HG03354 (cell line): ENCODE measurements at regions not wholly inside any gene's neighbourhood (a gene's known extent, or its start where the extent isn't known, plus 50 kb on each side); places are given as distances from the start of the nearest gene placed in this dataset.

Experiments used
- ATAC-seq: cut with Tn5 transposase; IDR thresholded peaks from one replicate; pipeline ENCODE4 v1.9.1; 2021; ENCODE audit warnings: mild to moderate bottlenecking; ENCODE audit not compliant: unreplicated experiment, poor library complexity, severe bottlenecking

DNA sequence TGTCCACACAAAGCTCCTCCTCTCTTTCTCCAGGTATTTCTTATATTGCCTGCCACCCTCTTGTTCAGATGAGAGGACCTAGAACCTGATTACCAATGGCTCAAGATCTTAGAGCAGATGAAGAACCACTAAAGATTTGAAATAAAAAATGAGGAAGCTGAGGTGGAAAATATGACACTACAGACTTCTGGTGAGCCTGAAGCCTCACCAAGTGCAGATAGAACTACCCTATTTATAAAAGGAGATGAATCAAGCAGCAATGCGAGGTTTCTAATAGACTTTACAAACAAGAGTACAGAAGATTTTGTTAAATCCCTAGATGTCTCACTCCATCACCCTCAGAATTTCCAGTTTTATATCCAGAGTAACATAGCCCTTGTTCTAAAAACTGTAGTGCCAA lies 345.8 kb downstream of the TBC1D4 start:
- no peak for ATAC-seq

GRCh38 chr13:75135325-75135825 lies 346.6 kb downstream of the TBC1D4 start:
- no peak for ATAC-seq

DNA sequence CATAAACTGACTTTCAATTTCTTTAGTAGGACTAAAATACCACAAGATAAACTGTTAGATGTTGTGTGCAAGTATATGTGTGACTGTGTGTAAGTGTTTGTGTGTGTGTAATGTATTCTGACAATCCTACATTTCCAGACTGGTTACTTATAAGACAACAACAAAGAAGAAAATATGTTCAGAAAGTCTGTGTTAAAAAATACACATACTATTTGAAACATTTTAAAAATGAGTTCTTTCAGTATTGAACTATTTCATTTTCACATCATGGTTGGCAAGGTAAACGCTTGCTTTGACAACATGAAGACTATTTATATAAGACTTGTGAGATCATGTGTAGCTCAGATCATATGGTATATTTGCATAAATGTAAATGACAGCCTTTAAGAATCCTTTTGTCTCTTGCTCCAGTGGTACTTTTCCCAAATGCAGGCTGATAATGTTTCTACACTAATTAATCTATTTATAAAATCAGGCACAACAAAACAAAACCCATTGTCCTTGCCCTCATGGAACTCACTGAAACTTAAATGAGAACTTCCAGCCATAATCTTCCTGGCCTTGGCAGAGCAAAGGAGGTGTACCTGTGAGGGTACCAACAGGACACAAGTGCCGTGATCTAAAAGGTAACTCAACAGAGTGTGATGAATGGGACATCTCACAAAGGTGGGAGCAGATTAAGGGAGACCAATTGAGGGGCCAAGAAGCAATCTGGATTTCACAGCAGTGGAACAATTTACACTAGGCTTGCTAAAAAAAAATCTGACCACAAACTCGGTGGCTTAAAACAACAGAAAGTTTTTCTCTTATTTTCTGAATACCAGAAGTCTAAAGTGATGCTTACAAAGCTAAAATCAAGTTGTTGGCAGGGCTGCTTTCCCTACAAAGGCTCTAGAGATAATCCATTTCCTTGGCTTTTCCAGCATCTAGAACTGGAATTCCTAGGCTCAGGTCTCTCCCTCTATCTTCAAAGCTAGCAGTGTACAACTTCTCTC lies 349.0 kb downstream of the TBC1D4 start:
- no peak for ATAC-seq

DNA sequence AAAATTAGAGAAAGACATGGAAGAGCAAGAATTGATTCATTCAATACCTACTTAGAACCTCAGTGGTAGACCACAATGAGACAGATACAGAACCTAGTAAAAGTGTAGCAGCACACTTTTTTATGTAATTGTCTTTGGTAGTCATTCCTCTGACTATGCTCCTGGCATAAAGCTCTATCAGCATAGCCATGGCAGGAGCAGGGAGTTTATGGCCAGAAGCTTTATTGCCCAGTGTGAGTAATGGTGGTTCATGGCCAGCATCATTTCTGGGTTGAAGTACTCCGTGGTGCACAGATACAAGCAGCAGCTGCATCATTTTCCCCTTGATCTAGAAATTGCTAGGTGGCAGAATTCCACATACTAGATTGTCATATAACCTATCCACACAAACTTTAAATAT lies 352.6 kb downstream of the TBC1D4 start:
- ATAC-seq = no peak

DNA sequence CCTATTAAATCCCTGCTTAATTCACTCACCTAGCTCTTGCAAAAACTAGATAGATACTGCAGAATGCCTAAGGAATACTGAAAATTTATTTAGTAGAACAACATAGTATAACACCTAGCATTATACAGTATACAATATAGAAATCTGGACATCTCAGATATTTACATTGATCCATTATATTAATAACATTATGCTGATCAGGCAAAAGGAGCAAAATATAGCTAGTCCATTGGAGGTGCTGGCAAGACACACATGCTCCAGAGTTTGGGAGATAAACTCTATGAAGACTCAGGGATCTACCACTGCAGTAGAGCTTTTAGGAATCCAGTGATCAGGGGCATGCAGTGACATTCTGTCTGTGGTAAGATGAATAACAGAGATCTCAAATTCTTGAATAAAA lies 357.6 kb downstream of the TBC1D4 start:
- no peak for ATAC-seq

- ATAC-seq = no peak
Observed at GRCh38 chr13:75123428-75123827, 358.5 kb downstream of the TBC1D4 start.

DNA sequence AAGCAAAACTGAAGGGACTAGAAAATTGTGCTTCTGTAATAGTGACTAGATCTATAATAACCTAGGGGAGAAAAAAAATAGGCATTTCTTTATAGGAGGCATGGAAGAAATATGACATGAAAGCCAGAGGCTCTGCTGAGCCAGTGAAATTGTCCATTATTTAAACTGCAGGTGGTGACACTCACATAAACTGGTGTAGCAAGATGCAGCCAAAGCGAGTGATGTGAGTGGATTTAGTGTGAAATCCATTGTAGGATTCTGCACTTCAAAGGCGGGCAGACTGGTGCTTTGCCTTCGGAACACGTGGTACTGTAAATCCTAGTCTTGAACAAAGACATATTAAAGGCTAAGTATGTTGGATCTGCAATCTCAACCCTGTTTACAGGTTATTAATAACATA lies 361.9 kb downstream of the TBC1D4 start:
- no peak for ATAC-seq

DNA sequence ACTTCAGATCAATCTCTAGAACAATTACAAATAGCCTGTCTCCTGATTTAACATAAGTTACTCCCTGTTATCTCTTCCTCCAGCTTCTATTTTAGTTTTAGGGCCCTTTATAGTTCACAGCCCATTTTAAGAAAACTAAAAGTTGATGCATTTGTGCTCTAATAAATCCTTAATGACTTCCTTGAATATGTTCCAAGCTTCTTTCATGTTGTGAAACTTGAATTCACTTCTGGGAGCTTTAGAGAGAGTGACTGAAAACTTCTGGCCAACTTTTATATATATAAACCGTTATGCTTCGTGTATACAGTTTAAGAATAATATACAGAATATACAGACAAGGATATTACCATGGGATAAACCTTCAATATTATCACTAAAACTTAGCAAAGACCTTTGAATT lies 366.8 kb downstream of the TBC1D4 start:
- no peak for ATAC-seq

DNA sequence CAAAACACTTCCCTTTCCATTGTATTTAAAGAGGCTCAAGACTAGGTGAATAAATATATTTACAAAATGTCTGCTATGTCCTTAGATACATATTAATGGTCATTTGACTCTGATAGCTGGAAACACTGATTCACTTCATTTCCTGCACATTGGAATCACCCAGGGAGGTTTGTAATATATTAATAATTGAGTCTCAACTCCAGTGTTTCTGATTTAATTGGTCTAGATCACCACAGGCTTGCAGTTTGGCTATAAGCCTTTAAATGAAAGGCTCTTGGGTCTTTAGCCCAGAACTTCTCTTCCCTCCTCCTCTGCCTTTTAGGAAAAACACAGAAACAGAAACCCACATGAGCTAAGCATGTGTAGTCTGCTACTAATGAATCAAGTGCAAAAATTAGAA lies 378.0 kb downstream of the TBC1D4 start:
- no peak for ATAC-seq

- no peak for ATAC-seq
Observed at GRCh38 chr13:75102001-75102716, 379.8 kb downstream of the TBC1D4 start.

DNA sequence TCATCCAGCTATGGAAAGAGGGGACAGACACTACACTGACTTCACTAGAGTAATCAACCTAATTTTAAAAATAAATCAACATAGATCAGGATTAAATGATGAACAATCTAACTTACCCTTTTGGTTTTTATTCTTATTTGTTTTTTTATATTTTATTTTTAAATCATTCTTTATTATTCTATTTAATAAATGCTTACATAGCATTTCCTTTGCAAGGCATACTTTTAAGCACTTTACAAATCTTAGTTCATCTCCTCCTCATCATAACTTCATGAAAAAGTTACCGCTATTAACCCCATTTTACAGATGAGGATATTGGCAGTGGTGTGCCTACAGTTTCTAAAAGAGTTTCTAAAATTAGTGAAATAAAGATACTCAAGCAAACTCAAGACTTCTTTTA lies 380.6 kb downstream of the TBC1D4 start:
- no peak for ATAC-seq

DNA sequence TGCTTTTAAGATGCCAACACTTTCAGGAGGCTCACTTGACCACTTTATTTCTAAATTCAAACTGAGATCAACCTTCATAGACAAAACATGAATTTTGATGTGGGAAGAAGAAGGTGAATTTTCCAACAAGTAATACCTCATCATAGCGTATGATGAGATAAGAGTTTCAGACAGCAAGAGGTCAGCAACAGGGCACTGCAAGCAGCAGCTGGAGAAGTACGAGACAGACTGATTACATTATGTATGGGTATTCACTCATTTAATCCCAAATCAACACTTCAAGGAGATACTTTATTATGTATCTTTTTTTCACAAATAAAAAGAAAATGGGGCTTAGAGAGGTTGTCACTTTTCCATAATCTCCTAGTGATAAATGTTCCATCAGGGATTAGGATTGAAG lies 389.8 kb downstream of the TBC1D4 start:
- ATAC-seq = no peak

DNA sequence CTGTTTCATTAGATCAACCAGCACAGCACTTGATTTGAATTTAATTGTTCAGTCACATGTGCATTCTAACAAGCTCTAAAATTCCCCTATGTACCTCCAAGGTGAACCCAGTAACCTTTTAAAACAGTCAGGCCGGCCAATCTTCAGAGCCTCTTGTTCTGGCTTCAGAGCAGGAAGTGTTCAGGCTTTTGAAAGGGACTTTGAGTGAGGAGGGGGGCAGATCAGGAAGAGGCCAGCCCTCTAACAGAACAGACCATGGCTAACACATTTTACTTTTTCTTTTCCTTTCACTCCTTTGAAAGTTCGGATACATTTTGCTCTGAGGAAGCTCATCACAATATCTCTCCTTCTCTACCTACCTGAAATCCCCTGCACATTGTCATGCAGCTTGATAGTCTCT lies 390.3 kb downstream of the TBC1D4 start:
- no peak for ATAC-seq

DNA sequence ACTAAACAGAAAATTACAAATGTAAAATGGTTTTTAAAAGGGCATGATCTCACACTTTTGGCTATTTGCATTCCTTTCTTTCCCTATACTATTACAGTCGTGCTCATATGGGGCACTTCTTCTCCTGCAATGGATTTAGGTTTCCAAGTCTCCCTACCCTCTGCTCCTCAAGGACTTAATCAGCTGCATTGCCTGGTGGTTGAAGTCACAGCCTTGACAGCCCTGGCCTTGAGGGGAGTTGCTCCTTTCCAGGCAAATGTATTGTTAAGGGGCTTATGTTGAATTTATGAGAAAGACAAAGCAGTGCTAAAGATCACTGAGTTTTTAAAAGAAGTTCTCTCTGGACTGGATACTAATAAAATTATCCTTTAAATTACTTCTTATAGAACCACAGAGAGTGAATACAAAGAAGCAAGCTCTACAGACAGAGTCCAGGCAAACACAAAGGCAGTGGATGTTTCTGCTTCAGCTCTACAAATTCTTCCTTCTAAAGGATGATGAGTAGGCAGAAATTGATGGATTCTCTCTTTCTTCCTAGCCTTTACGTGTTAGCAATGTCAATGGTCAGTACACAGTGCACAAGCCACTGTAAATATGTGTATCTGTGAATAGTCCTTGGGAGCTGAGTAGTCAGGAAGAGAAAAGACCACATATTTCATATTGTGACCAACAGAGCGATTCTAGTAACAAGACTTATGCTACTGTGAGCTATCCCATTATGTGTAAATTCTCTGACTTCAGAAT lies 390.9 kb downstream of the TBC1D4 start:
- ATAC-seq = no peak

- no peak for ATAC-seq
Observed at GRCh38 chr13:75088915-75089314, 393.1 kb downstream of the TBC1D4 start.

DNA sequence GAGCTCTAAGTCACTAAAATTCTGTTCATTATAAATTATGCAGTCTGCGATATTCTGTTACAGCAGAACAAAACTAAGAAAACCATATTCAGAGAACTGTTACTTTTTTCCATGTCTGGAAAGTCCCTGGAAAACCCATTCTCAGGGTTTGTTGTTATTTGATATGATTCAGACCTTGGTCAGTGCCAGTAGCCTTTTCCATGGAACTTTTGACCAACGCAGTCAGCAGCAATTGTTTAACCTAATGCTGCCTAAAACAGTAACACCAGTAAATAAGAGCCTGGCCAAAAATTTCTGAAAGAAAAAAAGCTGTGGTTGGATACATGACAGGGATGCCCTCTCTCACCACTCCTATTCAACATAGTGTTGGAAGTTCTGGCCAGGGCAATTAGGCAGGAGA lies 402.7 kb downstream of the TBC1D4 start:
- no peak for ATAC-seq

- no peak for ATAC-seq
Observed at GRCh38 chr13:75076476-75076875, 405.5 kb downstream of the TBC1D4 start.

- ATAC-seq = no peak
Observed at GRCh38 chr13:75073786-75074185, 408.2 kb downstream of the TBC1D4 start.

GRCh38 chr13:75072891-75073290 lies 409.1 kb downstream of the TBC1D4 start:
- no peak for ATAC-seq

DNA sequence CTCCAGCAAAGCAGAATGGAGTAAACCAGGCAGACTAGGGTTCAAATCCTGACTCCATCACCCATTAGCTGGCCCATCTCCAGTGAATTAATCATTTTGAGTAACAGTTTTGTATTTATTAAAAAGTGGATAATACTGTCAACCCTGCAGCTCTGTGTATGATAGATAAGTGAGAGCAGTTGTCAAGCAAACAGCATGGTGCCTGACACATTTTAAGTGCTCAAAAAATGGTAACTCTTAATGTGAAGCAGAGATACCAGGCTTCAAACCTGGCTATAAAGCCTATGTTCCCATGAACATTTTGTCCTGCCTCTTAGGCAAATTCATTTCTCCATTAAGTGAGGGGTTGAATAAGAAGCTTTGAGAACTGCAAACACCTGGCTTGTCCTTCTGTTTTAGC lies 409.6 kb downstream of the TBC1D4 start:
- no peak for ATAC-seq
